ENCODE measurements at regions not wholly inside any gene's neighbourhood (a gene's known extent, or its start where the extent isn't known, plus 50 kb on each side); places are given as distances from the start of the nearest gene placed in this dataset.
"Not testable (repeated sequence)": the region's sequence is repeated elsewhere in the genome, so short reads cannot be mapped to it uniquely, and the experiment has no call there.

DNA sequence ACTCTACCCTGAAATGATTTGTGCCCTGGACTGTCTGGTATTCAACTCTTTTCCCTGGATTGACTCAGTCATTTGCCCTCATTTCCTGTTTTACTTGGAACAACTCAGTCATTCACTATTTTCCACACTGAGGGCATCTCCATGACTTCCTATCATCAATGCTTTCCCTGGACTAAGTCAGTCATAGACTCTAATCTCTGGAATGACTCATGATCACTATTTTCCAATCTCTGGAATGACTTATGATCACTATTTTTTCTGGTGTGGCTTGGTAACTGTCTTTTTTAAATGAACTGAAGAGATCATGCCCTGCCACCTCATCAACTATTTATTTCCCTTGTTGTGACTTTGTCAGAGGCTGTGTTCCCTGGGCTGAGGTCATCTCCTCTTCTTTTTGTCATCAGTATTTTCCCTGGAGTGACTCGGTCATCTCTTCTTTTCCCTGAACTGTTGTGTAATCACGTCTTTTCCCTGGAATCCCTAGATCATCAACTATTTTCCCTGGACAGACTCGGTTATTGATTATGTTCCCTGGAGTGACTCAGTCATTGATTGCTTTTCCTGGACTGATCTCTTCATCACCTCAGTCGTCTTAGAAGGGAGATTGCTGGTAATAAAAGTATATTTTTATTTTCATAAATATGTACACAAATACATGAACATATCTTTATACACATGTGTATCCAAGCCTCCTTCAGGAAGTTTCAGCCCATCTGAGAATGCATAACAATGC is 327.1 kb upstream of the VCX start:
- peak; percentile 2 for DNase-seq (ENCODE audit: low spot score)

- peak; percentile 6 for DNase-seq (ENCODE audit: low spot score)
Measured at GRCh38 chrX:7514871-7515599, 327.9 kb upstream of the VCX start.

- no peak for DNase-seq (ENCODE audit: low spot score)
Measured at GRCh38 chrX:7512845-7513244, 330.1 kb upstream of the VCX start.

- DNase-seq (ENCODE audit: low spot score) = no peak
Measured at GRCh38 chrX:7503251-7503650, 339.7 kb upstream of the VCX start.

GRCh38 chrX:7500386-7500785 is 342.6 kb upstream of the VCX start:
- DNase-seq (ENCODE audit: low spot score) = no peak

GRCh38 chrX:7486505-7486904 is 338.6 kb upstream of the PUDP start:
- no peak for DNase-seq (ENCODE audit: low spot score)

DNA sequence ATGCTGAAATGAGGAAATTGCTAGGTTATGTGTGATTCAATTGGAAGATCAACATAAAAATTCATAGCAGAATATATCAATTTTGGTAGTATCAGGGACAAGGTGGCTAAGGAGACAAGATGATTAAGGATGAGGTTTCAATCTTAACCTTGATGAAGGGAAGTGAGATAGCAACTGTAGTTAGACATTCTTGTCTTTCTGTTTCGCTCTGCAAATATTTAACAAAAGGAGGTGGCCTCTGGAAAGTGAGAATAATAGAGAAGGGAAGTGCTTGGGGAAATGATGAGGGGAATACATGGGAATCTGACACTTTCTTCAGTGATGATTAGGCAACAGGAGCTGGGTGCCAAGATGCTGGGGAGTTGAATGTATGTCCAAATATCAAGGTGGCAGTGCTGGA is 337.1 kb upstream of the PUDP start:
- DNase-seq (ENCODE audit: low spot score) = no peak

DNA sequence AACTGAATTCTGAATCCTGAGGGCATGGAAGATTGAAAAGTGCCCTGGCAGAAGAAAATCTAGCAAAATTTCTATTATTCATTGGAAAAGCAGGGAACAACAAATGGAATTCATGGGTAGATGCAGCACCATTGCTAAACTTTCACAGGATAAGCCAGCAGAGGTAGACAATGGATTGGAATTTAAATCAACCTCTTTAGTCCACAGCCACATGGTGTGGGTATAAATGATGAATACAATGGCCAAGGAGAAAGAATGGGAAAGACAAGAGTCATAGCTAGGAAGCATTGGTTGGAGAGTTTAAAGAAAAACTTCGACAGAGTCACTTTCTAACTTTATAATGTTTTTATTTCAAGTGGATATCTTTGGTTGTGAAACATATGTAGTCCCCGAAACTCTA is 332.8 kb upstream of the PUDP start:
- no peak for DNase-seq (ENCODE audit: low spot score)

- no peak for DNase-seq (ENCODE audit: low spot score)
Measured at GRCh38 chrX:7462110-7462509, 314.2 kb upstream of the PUDP start.

DNA sequence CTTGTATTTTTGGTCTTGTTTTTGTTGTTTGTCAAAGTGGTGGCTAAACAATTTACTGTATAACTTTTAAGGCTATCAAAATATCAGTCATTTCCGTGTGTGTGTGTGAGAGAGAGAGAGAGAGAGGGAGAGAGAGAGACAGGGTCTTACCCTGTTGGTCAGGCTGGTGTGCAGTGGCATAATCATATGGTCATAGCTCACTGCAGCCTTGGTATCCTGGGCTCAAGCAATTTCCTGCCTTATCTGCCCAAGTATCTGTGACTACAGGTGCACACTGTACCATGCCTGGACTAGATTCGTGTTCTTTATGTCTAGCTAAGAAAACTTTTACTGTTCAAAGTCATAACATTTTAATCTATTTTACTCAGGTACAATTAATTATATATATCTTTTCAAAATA is 313.1 kb upstream of the PUDP start:
- not testable (repeated sequence) for DNase-seq (ENCODE audit: low spot score)

- no peak for DNase-seq (ENCODE audit: low spot score)
Measured at GRCh38 chrX:7447801-7448499, 300.0 kb upstream of the PUDP start.

GRCh38 chrX:7446815-7447214 is 298.9 kb upstream of the PUDP start:
- DNase-seq (ENCODE audit: low spot score) = no peak

DNA sequence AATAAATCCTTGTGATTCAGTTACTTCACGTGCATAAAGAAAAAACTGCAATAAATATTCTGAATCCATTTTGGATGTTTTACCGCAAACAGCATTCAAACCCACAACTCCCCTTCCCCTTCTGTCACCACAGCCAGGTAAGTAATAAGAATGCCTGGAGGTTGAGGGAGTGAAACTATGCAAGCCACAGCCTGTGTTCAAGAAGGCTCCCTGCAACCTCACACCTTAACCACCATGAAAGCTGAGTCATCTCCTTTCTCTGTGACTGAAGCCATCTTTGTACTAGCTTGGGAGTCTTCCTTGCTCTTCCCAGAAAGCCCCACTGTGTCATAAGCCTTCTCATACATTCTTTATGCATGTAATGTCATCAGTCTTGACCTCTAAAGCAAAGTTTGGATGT is 297.0 kb upstream of the PUDP start:
- DNase-seq (ENCODE audit: low spot score) = no peak

DNA sequence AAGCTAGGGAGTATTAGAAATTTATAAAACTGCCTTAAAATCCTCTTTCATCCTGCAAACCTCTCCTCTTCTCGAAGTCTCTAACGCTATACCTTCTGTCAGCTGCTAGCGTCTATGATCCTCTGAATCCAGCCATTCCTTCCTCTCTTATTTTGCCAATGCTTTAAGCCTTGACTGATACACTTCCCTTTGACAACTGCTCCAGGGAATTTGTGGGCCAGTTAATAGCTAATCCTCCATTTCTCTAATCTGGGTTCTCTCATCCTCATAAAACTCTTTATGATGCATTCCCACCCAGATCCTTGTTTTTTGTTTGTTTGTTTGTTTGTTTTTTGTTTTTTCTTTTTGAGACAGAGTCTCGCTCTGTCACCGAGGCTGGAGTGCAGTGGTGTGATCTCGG is 293.6 kb upstream of the PUDP start:
- DNase-seq (ENCODE audit: low spot score) = no peak

DNA sequence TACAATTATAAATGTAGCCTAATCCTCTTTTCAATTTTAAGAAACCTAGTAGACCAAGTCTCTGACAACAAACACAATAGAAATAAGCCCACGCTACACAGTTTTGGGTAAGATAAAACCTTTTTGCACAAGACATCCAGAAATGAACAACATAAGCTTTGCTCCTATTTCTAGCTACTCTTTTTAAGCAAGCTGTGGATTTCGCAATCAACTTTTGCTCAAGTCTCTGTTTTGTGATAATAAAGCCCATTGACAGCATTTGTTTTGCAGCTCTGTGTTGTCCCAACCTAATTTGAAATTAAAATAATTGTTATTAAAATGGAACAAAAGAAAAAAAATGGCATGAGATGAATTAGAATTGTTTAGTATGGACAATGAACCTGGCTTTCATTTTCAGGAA is 287.9 kb upstream of the PUDP start:
- DNase-seq (ENCODE audit: low spot score) = no peak

DNA sequence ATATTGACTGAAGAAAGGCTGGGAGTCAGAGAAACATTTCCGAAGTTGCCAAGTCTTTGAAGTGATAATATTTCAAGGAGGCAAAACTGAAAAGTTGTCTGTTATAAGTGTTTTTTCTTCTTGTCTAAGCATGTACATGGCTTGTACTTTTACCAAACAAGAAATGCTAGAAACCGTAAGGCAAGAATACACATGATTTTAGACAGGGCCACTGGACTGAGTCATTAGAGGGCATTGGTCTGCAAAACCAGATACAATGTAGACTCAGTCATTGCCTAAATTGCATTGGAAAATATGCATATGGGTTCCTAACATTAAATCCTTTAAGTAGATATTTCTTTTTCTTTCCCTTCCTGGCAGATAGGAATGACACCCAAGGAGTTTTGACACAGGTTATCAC is 284.9 kb upstream of the PUDP start:
- no peak for DNase-seq (ENCODE audit: low spot score)

GRCh38 chrX:7420717-7421116 is 272.8 kb upstream of the PUDP start:
- no peak for DNase-seq (ENCODE audit: low spot score)

GRCh38 chrX:7414753-7415152 is 266.8 kb upstream of the PUDP start:
- no peak for DNase-seq (ENCODE audit: low spot score)

GRCh38 chrX:7412840-7413239 is 264.9 kb upstream of the PUDP start:
- DNase-seq (ENCODE audit: low spot score) = no peak

DNA sequence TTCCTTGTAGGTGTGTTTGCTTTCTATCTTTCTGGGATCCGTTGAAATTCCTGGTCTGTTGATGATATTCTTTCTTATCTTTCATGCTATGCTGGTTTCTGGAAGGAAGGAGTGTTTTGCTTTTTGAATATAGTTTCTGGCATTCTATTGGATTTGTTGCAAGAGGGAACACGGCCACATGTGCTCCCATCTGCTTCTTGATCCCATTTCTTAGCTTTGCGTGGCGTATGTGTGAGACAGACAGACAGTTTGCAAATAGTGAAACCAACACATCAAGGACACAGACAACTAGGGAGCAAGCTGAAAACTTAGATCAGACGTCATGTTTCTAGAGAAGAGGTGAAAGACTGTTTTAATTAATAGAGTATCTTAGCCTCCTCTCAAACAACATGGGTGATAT is 261.9 kb upstream of the PUDP start:
- DNase-seq (ENCODE audit: low spot score) = no peak

GRCh38 chrX:7399373-7399772 is 251.4 kb upstream of the PUDP start:
- no peak for DNase-seq (ENCODE audit: low spot score)

DNA sequence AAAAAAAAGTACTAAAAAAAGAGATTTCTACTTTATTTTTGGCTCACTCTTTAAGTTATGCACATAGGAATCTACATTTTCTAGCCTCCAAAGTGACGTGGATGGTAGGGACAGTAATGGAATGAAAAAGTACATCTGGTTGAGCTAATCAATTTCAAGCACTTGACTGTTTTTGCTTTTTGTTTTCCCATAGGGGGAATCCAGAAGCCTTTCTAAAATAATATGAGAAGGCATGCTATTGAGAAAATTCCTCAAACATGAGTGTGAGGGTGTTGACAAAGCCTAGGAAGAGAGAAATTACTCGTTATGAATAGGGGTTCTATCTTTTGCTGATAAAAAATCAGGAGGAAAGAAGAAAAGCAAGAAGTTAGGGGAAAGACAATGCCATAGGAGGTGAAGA is 242.5 kb upstream of the PUDP start:
- DNase-seq (ENCODE audit: low spot score) = peak; percentile 6

GRCh38 chrX:7389576-7389975 is 241.6 kb upstream of the PUDP start:
- no peak for DNase-seq (ENCODE audit: low spot score)

Data from AG20443 (cell line).